SH-SY5Y (cell line): ENCODE measurements at regions not wholly inside any gene's neighbourhood (a gene's known extent, or its start where the extent isn't known, plus 50 kb on each side); places are given as distances from the start of the nearest gene placed in this dataset.

ENCODE experiments used
- GATA2 ChIP-seq: IDR thresholded peaks from 2 replicates; pipeline ENCODE4 v1.6.1; 2011; ENCODE audit warnings: mild to moderate bottlenecking, low read depth, low read length
- GATA3 ChIP-seq: IDR thresholded peaks from 2 replicates; pipeline ENCODE4 v1.6.1; 2011; ENCODE audit warnings: low read depth, mild to moderate bottlenecking, low read length, moderate library complexity

GRCh38 chr20:47847884-47848485 lies 62.7 kb upstream of the SULF2 start:
- no peak for TF ChIP-seq GATA2
- TF ChIP-seq GATA3, result no peak
